ENCODE measurements at regions not wholly inside any gene's neighbourhood (a gene's known extent, or its start where the extent isn't known, plus 50 kb on each side); places are given as distances from the start of the nearest gene placed in this dataset.

DNA sequence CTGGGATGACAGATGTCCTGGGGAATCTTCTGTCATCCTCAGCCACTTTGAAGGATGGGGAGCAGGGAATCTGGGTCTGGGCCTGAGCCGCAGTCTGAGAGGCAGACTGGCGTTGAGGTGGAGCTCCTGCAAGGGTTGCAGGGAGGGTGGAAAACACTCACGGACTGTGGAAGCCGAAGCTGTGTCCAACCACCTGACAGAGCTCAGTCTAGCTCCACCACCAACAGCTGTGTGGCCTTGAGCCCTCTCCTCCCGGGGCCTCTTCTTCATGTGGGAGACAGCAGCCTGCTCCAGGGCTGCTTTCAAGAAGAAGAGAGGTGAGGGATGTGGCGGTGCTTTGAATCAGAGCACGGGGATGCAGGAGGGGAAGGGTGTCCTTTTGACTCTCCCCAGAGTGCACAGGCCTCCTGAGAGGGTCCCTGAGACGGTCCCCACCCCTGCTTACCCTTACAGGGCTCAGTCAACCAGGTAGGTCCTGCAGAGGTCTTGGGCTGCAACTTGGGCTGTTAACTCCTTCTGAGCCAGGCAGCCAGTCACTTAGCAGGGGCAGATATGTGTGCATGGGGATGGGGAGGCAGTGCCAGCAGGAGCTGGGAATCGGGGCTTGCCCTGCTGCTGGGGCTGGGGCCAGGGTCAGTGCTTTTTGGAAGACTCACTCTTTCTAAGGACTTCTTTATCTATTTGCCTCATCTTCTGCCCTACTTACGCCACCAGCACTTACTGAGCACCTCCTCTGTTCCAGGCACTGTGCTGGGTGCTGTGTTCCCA, 216.3 kb downstream of the PTPRU start:
- TF ChIP-seq POLR2A (IDR thresholded peaks at IDR 0.05) = no peak
- TF ChIP-seq, protein P1, sequence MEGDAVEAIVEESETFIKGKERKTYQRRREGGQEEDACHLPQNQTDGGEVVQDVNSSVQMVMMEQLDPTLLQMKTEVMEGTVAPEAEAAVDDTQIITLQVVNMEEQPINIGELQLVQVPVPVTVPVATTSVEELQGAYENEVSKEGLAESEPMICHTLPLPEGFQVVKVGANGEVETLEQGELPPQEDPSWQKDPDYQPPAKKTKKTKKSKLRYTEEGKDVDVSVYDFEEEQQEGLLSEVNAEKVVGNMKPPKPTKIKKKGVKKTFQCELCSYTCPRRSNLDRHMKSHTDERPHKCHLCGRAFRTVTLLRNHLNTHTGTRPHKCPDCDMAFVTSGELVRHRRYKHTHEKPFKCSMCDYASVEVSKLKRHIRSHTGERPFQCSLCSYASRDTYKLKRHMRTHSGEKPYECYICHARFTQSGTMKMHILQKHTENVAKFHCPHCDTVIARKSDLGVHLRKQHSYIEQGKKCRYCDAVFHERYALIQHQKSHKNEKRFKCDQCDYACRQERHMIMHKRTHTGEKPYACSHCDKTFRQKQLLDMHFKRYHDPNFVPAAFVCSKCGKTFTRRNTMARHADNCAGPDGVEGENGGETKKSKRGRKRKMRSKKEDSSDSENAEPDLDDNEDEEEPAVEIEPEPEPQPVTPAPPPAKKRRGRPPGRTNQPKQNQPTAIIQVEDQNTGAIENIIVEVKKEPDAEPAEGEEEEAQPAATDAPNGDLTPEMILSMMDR (IDR thresholded peaks at IDR 0.05) = no peak
- no peak for TF ChIP-seq EP300 (IDR thresholded peaks at IDR 0.05)
